Ishikawa (cell line): ENCODE measurements at regions not wholly inside any gene's neighbourhood (a gene's known extent, or its start where the extent isn't known, plus 50 kb on each side); places are given as distances from the start of the nearest gene placed in this dataset.

Source experiments
- CEBPB ChIP-seq: IDR thresholded peaks from 2 replicates; pipeline ENCODE4 v1.6.1; 2012
- CREB1 ChIP-seq: IDR thresholded peaks from 2 replicates; pipeline ENCODE4 v1.6.1; 2012; ENCODE audit warnings: low read depth
- EGR1 ChIP-seq: IDR thresholded peaks from 2 replicates; pipeline ENCODE4 v1.6.1; 2012
- EP300 ChIP-seq: IDR thresholded peaks from 2 replicates; pipeline ENCODE4 v1.6.1; 2012; ENCODE audit warnings: borderline replicate concordance
- FOXM1 ChIP-seq: IDR thresholded peaks from 2 replicates; pipeline ENCODE4 v1.6.1; 2012; ENCODE audit warnings: low read depth, borderline replicate concordance
- MAX ChIP-seq: IDR thresholded peaks from 2 replicates; pipeline ENCODE4 v1.6.1; 2012
- NFIC ChIP-seq: IDR thresholded peaks from 2 replicates; pipeline ENCODE4 v1.6.1; 2012
- RAD21 ChIP-seq: IDR thresholded peaks from 2 replicates; pipeline ENCODE4 v1.6.1; 2012; ENCODE audit warnings: low read depth
- REST ChIP-seq: IDR thresholded peaks from 2 replicates; pipeline ENCODE4 v1.6.1; 2012; ENCODE audit warnings: low read depth, mild to moderate bottlenecking
- TAF1 ChIP-seq: IDR thresholded peaks from 2 replicates; pipeline ENCODE4 v1.6.1; 2012; ENCODE audit warnings: low read depth, mild to moderate bottlenecking
- TCF12 ChIP-seq: IDR thresholded peaks from 2 replicates; pipeline ENCODE4 v1.6.1; 2012; ENCODE audit warnings: low read depth
- TEAD4 ChIP-seq: IDR thresholded peaks from 2 replicates; pipeline ENCODE4 v1.6.1; 2012
- USF1 ChIP-seq: IDR thresholded peaks from 2 replicates; pipeline ENCODE4 v1.6.1; 2012
- YY1 ChIP-seq: IDR thresholded peaks from 2 replicates; pipeline ENCODE4 v1.6.1; 2012; ENCODE audit warnings: low read depth
- ZBTB7A ChIP-seq: IDR thresholded peaks from 2 replicates; pipeline ENCODE4 v1.6.1; 2012; ENCODE audit warnings: low read depth

GRCh38 chr1:103326595-103326994 lies 198.9 kb upstream of the RNPC3 start:
- no peak for TF ChIP-seq MAX
- TF ChIP-seq RAD21: no peak
- TF ChIP-seq TAF1: no peak
- TF ChIP-seq EGR1: no peak
- TF ChIP-seq FOXM1: no peak
- TF ChIP-seq TCF12: no peak
- no peak for TF ChIP-seq EP300
- TF ChIP-seq NFIC: no peak
- no peak for TF ChIP-seq CREB1
- no peak for TF ChIP-seq USF1
- no peak for TF ChIP-seq YY1
- TF ChIP-seq REST: no peak
- TF ChIP-seq ZBTB7A: no peak
- TF ChIP-seq TEAD4: no peak
- no peak for TF ChIP-seq CEBPB

- no peak for TF ChIP-seq NFIC
- no peak for TF ChIP-seq MAX
Observed at GRCh38 chr1:103309786-103310185, 201.5 kb upstream of the COL11A1 start.

DNA sequence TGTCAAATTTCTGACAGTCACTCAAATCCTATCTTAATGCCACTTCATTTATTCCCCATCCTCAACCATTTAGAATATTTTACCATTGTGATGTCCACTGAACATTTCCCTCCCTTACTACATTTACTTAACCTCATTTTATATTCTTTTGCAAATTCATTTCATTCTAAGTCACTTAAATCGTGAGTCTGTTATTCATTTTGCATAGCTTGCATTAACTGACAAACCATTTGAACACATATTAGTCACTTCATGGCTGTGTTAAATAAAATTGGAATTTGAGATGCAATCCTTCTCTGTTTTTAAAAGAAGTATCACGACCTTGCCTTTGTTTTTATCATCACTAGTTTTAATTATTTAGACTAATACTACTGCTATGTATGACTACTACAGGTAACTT lies 199.4 kb upstream of the COL11A1 start:
- TF ChIP-seq MAX (no peak), REST (no peak), CEBPB (no peak), TEAD4 (no peak), CREB1 (no peak), FOXM1 (no peak), EP300 (no peak), TCF12 (no peak), TAF1 (no peak)

- no peak for TF ChIP-seq YY1
- TF ChIP-seq USF1: no peak
- no peak for TF ChIP-seq TAF1
- TF ChIP-seq CEBPB: no peak
Observed at GRCh38 chr1:103283841-103284669, 175.7 kb upstream of the COL11A1 start.

- TF ChIP-seq YY1: no peak
- TF ChIP-seq RAD21: no peak
- TF ChIP-seq CEBPB: no peak
- no peak for TF ChIP-seq EGR1
- no peak for TF ChIP-seq FOXM1
- no peak for TF ChIP-seq TCF12
- TF ChIP-seq MAX: no peak
- no peak for TF ChIP-seq TEAD4
Observed at GRCh38 chr1:103283371-103283770, 175.0 kb upstream of the COL11A1 start.

- TF ChIP-seq RAD21: no peak
- TF ChIP-seq ZBTB7A: no peak
- no peak for TF ChIP-seq EGR1
- TF ChIP-seq REST: no peak
- TF ChIP-seq YY1: no peak
- TF ChIP-seq TCF12: no peak
Observed at GRCh38 chr1:103275725-103276124, 167.4 kb upstream of the COL11A1 start.
